ENCODE measurements at regions not wholly inside any gene's neighbourhood (a gene's known extent, or its start where the extent isn't known, plus 50 kb on each side); places are given as distances from the start of the nearest gene placed in this dataset.

DNA sequence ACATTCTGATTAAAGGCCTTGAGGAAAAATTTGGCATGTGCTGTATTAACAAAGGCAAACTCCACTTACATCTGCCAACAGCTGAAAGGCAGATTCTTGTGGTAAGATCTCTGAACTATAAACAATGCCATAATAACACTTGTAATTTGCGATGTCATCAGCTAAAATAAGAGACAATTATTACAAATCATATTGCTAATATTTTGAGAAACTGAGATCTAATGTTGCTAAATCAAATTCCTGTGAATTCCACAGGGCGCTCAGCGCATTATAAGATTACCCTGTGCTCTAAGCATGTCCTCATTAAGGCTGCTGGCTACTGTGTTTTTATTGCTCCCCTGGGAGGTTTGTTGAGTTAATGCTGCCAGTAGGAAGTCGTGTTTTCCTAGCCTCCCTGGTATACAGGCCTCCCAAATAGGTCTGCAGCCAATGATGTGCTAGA lies 244.8 kb downstream of the DACT1 start:
- no peak for TF ChIP-seq SMC3 (IDR thresholded peaks at IDR 0.05; ENCODE audit: low read depth, low read length)
- TF ChIP-seq YY1 (IDR thresholded peaks at IDR 0.05; ENCODE audit: low read depth): no peak
- no peak for TF ChIP-seq NRF1 (IDR thresholded peaks at IDR 0.05; ENCODE audit: low read depth, low read length)
